Activated CD8-positive, alpha-beta memory T cell treated with anti-CD3 and anti-CD28 coated beads for 48 hours (primary cell): ENCODE measurements at regions not wholly inside any gene's neighbourhood (a gene's known extent, or its start where the extent isn't known, plus 50 kb on each side); places are given as distances from the start of the nearest gene placed in this dataset.

ENCODE experiments used
- DNase-seq, 3 experiments: peaks; one replicate each; pipeline ENCODE4 v3.0.0-alpha.2; 2020; ENCODE audit warnings: low read depth in 2 of 3, low spot score in 2 of 3

DNA sequence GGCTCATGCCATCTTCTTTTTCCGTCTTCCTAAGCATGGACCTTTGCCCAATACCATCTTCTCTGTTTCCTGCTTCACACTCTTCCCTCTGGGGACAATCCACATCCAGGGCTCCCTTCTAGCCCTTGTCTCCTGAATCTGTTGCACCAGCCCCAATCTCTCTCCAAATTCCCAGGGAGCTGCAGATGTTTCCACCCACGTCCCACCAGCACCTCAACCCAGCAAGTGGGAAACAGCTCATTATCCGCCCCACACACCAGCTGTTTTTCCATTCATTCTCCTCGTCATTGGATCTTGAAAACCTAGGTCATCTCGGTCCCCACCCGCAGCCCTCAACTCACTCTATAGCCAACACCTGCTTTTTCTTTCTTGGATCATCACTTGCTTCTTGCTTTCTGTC is 185.0 kb upstream of the CDYL start:
- no peak for DNase-seq

GRCh38 chr6:4589295-4589694 is 186.9 kb upstream of the CDYL start:
- DNase-seq: no peak

DNA sequence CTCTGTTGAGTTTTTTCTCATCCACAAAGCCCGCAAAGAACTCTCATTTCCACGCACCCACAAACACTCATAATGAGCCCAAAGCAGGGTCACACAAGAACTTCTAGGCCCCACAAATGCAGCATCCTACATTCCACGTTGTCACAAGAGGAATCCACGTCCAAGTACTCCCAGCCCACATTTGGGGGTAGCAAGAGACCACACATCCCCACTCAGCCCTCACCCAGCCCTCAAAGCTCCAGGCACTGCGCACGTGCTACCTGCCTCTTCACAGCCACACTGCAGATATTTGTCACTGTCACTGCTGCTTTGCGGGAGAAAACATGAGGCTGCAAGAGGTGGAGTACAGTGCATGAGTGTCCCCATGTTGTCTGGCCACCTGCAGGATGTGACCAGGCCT is 187.6 kb upstream of the CDYL start:
- no peak for DNase-seq

DNA sequence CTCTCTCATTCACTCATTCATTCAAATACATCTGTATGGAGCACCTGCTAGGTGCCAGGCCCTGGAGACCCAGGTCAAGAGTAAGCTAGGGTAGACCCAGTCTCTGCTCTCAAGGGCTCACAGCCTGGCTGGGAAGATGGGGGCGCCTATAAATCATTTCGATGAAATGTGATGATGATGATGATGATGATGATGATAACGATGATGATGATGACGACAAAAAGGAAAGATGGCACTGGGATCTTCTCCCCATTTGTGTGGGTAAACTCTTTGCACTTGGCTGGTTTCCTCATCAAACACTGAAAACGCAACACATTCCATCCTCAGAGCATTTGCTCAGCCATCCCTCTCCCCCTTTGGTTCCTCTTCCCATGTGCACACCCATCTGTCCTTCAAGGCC is 188.0 kb upstream of the CDYL start:
- no peak for DNase-seq

GRCh38 chr6:4587171-4587570 is 189.0 kb upstream of the CDYL start:
- no peak for DNase-seq

DNA sequence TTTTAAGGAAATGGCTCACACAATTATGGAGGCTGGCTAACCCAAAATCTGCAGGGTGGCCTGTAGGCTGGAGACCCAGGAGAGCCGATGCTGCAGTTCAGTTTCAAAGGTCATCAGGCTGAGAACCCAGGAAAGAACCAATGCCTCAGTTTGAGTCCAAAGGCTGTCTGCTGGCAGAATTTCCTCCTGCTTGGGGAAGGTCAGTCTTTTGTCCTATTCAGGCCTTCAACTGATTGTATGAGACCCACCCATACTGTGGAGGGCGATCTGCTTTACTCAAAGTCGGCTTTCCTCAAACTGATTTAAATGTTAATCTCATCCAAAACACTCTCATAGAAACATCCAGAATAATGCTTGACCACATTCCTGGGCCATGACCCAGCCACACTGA is 189.7 kb upstream of the CDYL start:
- DNase-seq: no peak

- DNase-seq: no peak
Observed at GRCh38 chr6:4585682-4586468, 190.3 kb upstream of the CDYL start.

DNA sequence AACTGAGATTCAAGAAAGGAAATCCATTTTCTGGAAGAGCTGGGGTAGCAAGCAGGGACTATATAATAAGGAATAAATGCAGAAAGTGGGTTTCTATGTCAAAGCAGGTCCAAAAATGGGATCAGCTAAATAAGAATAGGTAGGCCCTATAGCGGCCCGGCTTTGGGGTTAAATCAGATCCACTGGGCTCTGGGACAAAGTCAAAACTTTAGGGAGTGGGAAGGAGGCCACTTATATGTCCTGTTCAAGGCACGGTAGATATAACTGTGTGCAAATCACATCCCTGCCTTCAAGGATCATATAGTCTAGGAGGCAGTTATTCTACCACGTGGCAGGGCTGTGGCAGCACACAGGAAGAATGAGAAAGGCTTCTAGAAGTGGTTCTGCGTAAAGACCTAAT is 191.4 kb upstream of the CDYL start:
- no peak for DNase-seq

GRCh38 chr6:4582506-4583417 is 193.4 kb upstream of the CDYL start:
- DNase-seq: no peak

DNA sequence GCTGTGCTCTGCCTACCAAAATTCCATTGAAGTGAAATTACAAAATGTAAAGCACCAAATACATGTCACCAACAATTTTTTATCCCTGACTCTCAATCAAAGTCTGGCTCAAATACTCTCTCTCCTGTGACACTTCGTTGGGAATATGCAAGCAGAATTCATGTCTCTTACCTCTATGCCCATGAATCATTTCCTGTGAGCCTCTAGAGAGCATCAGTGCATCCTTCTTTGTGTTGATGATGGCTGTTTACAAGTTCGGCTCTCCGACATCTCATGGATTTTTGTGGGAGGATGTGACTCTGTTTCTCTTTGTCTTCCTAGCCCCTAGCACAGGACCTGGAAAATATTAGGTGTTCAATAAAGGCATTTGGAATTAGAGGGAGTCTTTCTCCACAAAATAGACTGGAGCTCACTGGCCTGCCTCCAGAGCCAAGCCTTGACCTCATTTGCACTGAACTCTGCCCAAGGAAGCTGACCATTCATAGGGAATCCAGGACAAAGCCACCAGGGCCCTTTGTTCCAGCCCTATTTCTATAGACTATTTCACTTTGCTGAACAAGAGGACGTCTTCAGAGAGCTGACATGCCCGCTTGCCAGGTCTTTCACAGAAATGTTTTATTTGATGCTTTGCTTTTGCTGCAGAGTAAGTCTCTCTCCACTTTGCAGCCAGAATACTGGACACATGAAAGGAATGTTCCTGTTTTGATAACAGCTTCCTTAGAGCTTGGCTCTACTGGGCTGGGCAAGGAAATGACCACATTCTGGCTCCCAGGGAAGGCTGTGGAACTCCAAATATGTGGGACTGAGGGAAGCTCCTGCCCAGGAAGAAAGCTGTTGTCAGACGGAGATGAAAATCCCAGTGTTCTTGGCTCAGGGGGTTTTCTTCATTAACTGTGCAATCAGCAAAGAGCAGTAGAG is 194.5 kb upstream of the CDYL start:
- DNase-seq: no peak

DNA sequence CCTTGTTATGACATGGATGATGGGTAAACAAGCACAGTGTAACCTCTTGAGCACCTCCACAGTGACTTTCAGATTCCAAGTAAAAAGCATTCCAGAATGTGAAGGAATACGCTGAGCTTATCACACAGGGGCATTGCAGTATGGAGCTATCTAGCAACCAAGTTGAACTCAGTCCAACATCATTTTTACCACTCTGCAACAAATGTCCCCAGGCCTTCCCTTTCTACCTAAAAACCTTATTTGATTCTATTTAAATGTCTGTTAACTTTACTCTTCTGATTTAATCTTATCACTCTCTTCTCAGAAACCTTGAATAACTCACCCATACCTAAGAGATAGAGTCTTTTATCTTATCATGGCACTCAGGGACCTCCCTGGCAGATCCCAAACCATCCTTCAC is 195.8 kb upstream of the CDYL start:
- no peak for DNase-seq

- DNase-seq: no peak
Observed at GRCh38 chr6:4577406-4577805, 198.8 kb upstream of the CDYL start.

- DNase-seq: no peak
Observed at GRCh38 chr6:4575714-4576113, 200.5 kb upstream of the CDYL start.

- DNase-seq: no peak
Observed at GRCh38 chr6:4574007-4574406, 202.2 kb upstream of the CDYL start.

GRCh38 chr6:4571011-4571410 is 205.2 kb upstream of the CDYL start:
- DNase-seq: no peak

DNA sequence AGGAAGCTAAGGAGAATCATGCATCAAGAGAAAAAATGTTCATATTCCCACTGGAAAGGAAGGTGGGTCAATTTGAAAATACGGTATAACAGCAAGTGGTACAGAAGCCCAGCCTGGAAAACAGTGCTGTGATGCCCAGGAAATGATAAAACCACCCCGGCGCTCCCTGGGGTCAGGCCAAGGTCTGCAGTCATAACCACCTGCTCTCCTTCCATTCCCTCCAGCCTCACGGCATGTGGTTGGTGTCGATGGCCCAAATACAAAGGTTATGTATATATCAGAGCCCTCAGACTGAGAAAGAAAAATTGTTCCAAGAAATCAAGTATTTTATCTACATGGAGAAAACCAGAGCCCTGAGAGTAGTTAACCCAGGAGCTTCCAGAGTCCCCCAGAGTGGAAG is 208.1 kb upstream of the CDYL start:
- no peak for DNase-seq

GRCh38 chr6:4567141-4567540 is 209.1 kb upstream of the CDYL start:
- DNase-seq: no peak

GRCh38 chr6:4565301-4566250 is 210.6 kb upstream of the CDYL start:
- no peak for DNase-seq

DNA sequence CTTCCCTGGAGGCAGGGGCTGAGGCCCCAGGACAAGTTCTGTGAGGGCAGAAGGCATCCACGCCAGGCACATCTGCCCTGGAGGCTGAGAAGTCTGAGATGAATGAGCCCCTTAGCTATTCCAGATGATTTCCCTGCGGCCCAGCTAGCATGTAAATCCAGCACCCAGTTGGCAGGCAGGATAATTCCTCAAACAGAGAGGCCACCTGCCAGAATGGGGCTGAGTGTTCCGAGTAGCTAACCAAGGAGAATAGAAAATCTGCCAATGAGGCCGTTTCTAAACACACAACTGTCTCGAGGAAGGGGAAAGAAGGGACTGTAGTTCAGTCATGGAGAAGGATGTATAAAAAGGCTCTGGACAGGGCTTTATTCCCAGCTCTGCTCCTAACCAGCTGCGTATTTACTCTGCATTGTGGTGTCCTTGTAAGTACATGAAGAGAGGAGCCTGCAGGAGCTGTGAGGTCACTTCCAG is 211.4 kb upstream of the CDYL start:
- no peak for DNase-seq

GRCh38 chr6:4563877-4564276 is 212.3 kb upstream of the CDYL start:
- no peak for DNase-seq
